ENCODE measurements at regions not wholly inside any gene's neighbourhood (a gene's known extent, or its start where the extent isn't known, plus 50 kb on each side); places are given as distances from the start of the nearest gene placed in this dataset.

DNA sequence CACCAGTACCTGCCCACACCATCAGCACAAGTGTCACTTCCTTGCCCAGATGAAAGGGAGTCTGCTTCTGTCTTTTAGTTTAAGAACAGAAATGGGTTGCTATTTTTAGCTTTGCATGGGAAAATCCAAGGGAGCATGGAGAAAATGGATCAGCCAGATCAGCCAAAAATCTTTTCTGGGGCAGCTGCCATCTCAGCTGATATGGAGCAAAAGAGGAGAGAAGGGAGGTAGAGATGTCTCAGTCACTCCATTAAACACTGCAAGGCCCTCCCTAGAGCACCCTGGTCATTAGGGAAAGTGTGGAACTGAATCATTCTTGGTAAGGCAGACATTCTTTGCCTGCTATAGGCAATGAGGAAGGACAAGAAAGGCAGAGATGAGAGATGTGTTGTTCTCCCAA is 79.9 kb downstream of the CTAGE1 start:
- no peak for TF ChIP-seq CTCF (IDR thresholded peaks at IDR 0.05; ENCODE audit: unreplicated experiment)
- peaks cover 2% of the 10 kb centered on the region for H3K9me3 Mint-ChIP-seq (ENCODE audit: low read depth, unreplicated experiment)
- H3K27ac Mint-ChIP-seq (ENCODE audit: unreplicated experiment) = no peak overlapping the region
- H3K4me3 Mint-ChIP-seq (ENCODE audit: low read depth, unreplicated experiment) = no peak overlapping the region
- H3K36me3 Mint-ChIP-seq (ENCODE audit: insufficient read depth, unreplicated experiment) = no peaks in the 10 kb centered on the region
- no peaks in the 10 kb centered on the region for H3K27me3 Mint-ChIP-seq (ENCODE audit: unreplicated experiment)
- intact Hi-C loops (cut with micrococcal nuclease; ENCODE audit: unreplicated experiment) = no loop called here
- CTCF ChIA-PET = interaction anchor here (0.5 kb wide), 1 partner anchor 604 kb away, joined by 3 read pairs; no protein-coding TSS in a partner anchor
- no TSS peak for BruUV-seq (replicated peaks)
- DNase-seq = no peak
- peaks cover 73% of the 10 kb centered on the region for H3K4me1 Mint-ChIP-seq (ENCODE audit: low read depth, unreplicated experiment)

GRCh38 chr18:22337306-22337705 is 80.4 kb downstream of the CTAGE1 start:
- Mint-ChIP-seq H3K9me3 (ENCODE audit: low read depth, unreplicated experiment) (peaks cover 2% of the 10 kb centered on the region), H3K27me3 (ENCODE audit: unreplicated experiment) (no peaks in the 10 kb centered on the region), H3K27ac (ENCODE audit: unreplicated experiment) (no peak overlapping the region), H3K4me3 (ENCODE audit: low read depth, unreplicated experiment) (no peak overlapping the region), H3K36me3 (ENCODE audit: insufficient read depth, unreplicated experiment) (no peaks in the 10 kb centered on the region), H3K4me1 (ENCODE audit: low read depth, unreplicated experiment) (peaks cover 68% of the 10 kb centered on the region)
- no peak for TF ChIP-seq CTCF (IDR thresholded peaks at IDR 0.05; ENCODE audit: unreplicated experiment)
- CTCF ChIA-PET = interaction anchor here (0.5 to 0.6 kb wide), 2 partner anchors 9 to 604 kb away, joined by 3 to 4 read pairs; no protein-coding TSS in a partner anchor
- intact Hi-C loops (cut with micrococcal nuclease; ENCODE audit: unreplicated experiment) = no loop called here
- no peak for DNase-seq
- BruUV-seq (replicated peaks) = no TSS peak

DNA sequence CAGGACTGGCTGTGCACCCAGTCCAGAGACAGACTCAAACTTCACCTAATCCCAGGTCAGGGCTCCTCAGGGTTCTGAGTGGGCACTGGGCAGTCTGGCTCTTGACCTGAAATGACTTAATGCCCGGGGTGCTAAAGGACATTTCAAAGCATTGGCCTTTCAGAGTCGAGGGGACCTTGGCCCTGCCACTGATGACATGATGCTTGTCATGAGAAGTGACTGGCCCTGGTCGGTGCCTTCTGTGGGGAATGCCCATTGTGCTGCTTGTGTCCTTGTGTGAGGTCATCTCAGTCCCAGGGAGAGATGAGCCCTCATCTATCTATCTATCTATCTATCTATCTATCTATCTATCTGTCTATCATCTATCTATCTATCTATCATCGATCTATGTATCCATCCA is 81.3 kb downstream of the CTAGE1 start:
- no peak for TF ChIP-seq CTCF (IDR thresholded peaks at IDR 0.05; ENCODE audit: unreplicated experiment)
- BruUV-seq (replicated peaks) = no TSS peak
- H3K27me3 Mint-ChIP-seq (ENCODE audit: unreplicated experiment) = no peaks in the 10 kb centered on the region
- H3K36me3 Mint-ChIP-seq (ENCODE audit: insufficient read depth, unreplicated experiment) = no peaks in the 10 kb centered on the region
- peaks cover 2% of the 10 kb centered on the region for H3K9me3 Mint-ChIP-seq (ENCODE audit: low read depth, unreplicated experiment)
- CTCF ChIA-PET = interaction anchor here (1.9 kb wide), 1 partner anchor 9 kb away, joined by 8 read pairs; no protein-coding TSS in a partner anchor
- no peak overlapping the region for H3K27ac Mint-ChIP-seq (ENCODE audit: unreplicated experiment)
- DNase-seq = no peak
- no peak overlapping the region for H3K4me3 Mint-ChIP-seq (ENCODE audit: low read depth, unreplicated experiment)
- intact Hi-C loops (cut with micrococcal nuclease; ENCODE audit: unreplicated experiment) = no loop called here
- H3K4me1 Mint-ChIP-seq (ENCODE audit: low read depth, unreplicated experiment) = peaks cover 59% of the 10 kb centered on the region

GRCh38 chr18:22335731-22336198 is 82.0 kb downstream of the CTAGE1 start:
- TF ChIP-seq CTCF (IDR thresholded peaks at IDR 0.05; ENCODE audit: unreplicated experiment) = no peak
- Mint-ChIP-seq H3K4me1 (ENCODE audit: low read depth, unreplicated experiment) (peaks cover 54% of the 10 kb centered on the region), H3K4me3 (ENCODE audit: low read depth, unreplicated experiment) (peak overlapping the region; percentile 23), H3K27me3 (ENCODE audit: unreplicated experiment) (no peaks in the 10 kb centered on the region), H3K9me3 (ENCODE audit: low read depth, unreplicated experiment) (peaks cover 2% of the 10 kb centered on the region), H3K27ac (ENCODE audit: unreplicated experiment) (peak overlapping the region; percentile 56), H3K36me3 (ENCODE audit: insufficient read depth, unreplicated experiment) (no peaks in the 10 kb centered on the region)
- DNase-seq = peak; percentile 51
- intact Hi-C loops (cut with micrococcal nuclease; ENCODE audit: unreplicated experiment) = no loop called here
- no TSS peak for BruUV-seq (replicated peaks)
- CTCF ChIA-PET = interaction anchor here (1.9 kb wide), 1 partner anchor 10 kb away, joined by 8 read pairs; no protein-coding TSS in a partner anchor

All from Calu3 (cell line).